K562 (cell line): ENCODE measurements at regions not wholly inside any gene's neighbourhood (a gene's known extent, or its start where the extent isn't known, plus 50 kb on each side); places are given as distances from the start of the nearest gene placed in this dataset.
"Not testable (repeated sequence)": the region's sequence is repeated elsewhere in the genome, so short reads cannot be mapped to it uniquely, and the experiment has no call there.

Experiments
- ATAC-seq: fragments of 200-7000 bp; cut with Tn5 transposase; 3 replicates; pipeline ENCODE4 v1.9.1; 2020; ENCODE audit warnings: moderate library complexity
- BruUV-seq: library from RNA; stranded (reverse); fragments of 400-500 nt; replicated peaks from 2 replicates; lab custom pipeline; 2021; lab: Mats Ljungman, UMichigan
- CTCF ChIA-PET: fragments of 300-600 bp; formaldehyde crosslinking; extraction: SDS; loops from one replicate; lab custom pipeline; 2021; ENCODE audit warnings: low intra/inter-chr PET ratio; lab: Yijun Ruan, JAX
- POLR2A ChIA-PET: fragments of 300-600, 350-650 bp; sonication (Branson Sonifier 250); formaldehyde crosslinking; extraction: SDS; loops from one replicate; lab custom pipeline; 2021; ENCODE audit warnings: antibody characterized with exemption, inconsistent platforms; lab: Yijun Ruan, JAX
- DNase-seq, 4 experiments: peaks; one replicate each; pipeline versions ENCODE4 v3.0.0 to v3.0.0-alpha.2; 2011 to 2018; ENCODE audit warnings: low spot score in 3 of 4, mixed read lengths in 3 of 4; ENCODE audit errors: extremely low read depth in 1 of 4
- FAIRE-seq: peaks from 2 replicates; lab custom pipeline; 2011; peaks lifted over from hg19 to GRCh38; lab: Jason Lieb, UNC
- H2AFZ ChIP-seq: 2 replicates; pipeline ENCODE4 v1.6.0; 2011; ENCODE audit warnings: low read depth, low read length, control low read depth, inconsistent platforms
- H3K27ac ChIP-seq: fragments of 200-600 bp; 3 replicates; pipeline ENCODE4 v1.8.0; 2011; ENCODE audit warnings: low read depth, mild to moderate bottlenecking, control low read depth, inconsistent platforms, low read length, moderate library complexity, mixed read lengths; ENCODE audit errors: extremely low read depth
- H3K27me3 ChIP-seq, 2 experiments: fragments of 300-600 bp in 1 of 2; 2 replicates in 1 of 2; 3 replicates in 1 of 2; pipeline versions ENCODE4 v1.6.0 to v1.8.0; 2011; ENCODE audit warnings: inconsistent platforms in 2 of 2, low read length in 2 of 2, mild to moderate bottlenecking in 1 of 2, mixed read lengths in 1 of 2, moderate library complexity in 1 of 2; ENCODE audit not compliant: control insufficient read depth in 2 of 2, insufficient read depth in 2 of 2
- H3K36me3 ChIP-seq: fragments of 300-600 bp; 3 replicates; pipeline ENCODE4 v1.8.0; 2011; ENCODE audit warnings: mild to moderate bottlenecking, low read length, inconsistent platforms; ENCODE audit not compliant: control insufficient read depth, insufficient read depth
- H3K4me1 ChIP-seq, 2 experiments: fragments of 200-600 bp in 1 of 2; replicated peaks in 1 of 2; 2 replicates in 1 of 2; 3 replicates in 1 of 2; pipeline versions ENCODE4 v1.5.1 to v1.8.0; 2011; ENCODE audit warnings: inconsistent platforms in 2 of 2, low read length in 2 of 2, mild to moderate bottlenecking in 1 of 2, mixed read lengths in 1 of 2, moderate library complexity in 1 of 2; ENCODE audit not compliant: control insufficient read depth in 2 of 2, insufficient read depth in 2 of 2
- H3K4me2 ChIP-seq: 2 replicates; pipeline ENCODE4 v1.6.1; 2011; ENCODE audit warnings: low read length, control low read depth, inconsistent platforms, mixed read lengths; ENCODE audit not compliant: insufficient read depth
- H3K4me3 ChIP-seq: fragments of 200-600 bp; sonication (generic), shearing (Covaris generic); 2 replicates; pipeline ENCODE4 v1.5.1; 2016; ENCODE audit warnings: control low read depth, inconsistent platforms
- H3K79me2 ChIP-seq: fragments of 200-600 bp; 3 replicates; pipeline ENCODE4 v1.8.0; 2011; ENCODE audit warnings: low read length, inconsistent platforms; ENCODE audit not compliant: control insufficient read depth, insufficient read depth
- H3K9ac ChIP-seq, 2 experiments: 2 replicates each; pipeline versions ENCODE4 v1.6.0 to v1.6.1; 2011; ENCODE audit warnings: low read depth in 2 of 2, low read length in 2 of 2, control low read depth in 1 of 2, inconsistent platforms in 1 of 2, mild to moderate bottlenecking in 1 of 2, mixed read lengths in 1 of 2; ENCODE audit not compliant: insufficient read depth in 1 of 2
- H3K9me1 ChIP-seq: one replicate; pipeline ENCODE4 v1.6.0; 2011; ENCODE audit warnings: inconsistent platforms, mild to moderate bottlenecking, low read length, moderate library complexity; ENCODE audit not compliant: control insufficient read depth, insufficient read depth
- H3K9me3 ChIP-seq: replicated peaks from 2 replicates; pipeline ENCODE4 v1.5.1; 2011; ENCODE audit warnings: low read depth, low read length, inconsistent platforms; ENCODE audit not compliant: control insufficient read depth, insufficient read depth
- H4K20me1 ChIP-seq: replicated peaks from 2 replicates; pipeline ENCODE4 v1.6.1; 2011; ENCODE audit warnings: low read length, inconsistent platforms, mixed read lengths; ENCODE audit not compliant: control insufficient read depth, insufficient read depth
- NFRKB ChIP-seq: fragments of 450-650 bp; IDR thresholded peaks from 2 replicates; pipeline ENCODE4 v1.6.1; 2016; ENCODE audit warnings: low read depth
- TEAD1 ChIP-seq, 2 experiments: fragments of 450-650 bp in 1 of 2; sonication (generic) in 1 of 2; formaldehyde crosslinking; IDR thresholded peaks; 2 replicates each; pipeline versions ENCODE4 v1.4.0 to v1.8.0; 2020 to 2022; ENCODE audit warnings: mild to moderate bottlenecking in 2 of 2, missing genetic modification reagents in 1 of 2
- THRA ChIP-seq: fragments of 450-650 bp; IDR thresholded peaks from 2 replicates; pipeline ENCODE4 v1.6.1; 2017; ENCODE audit warnings: mild to moderate bottlenecking, moderate library complexity
- ZNF586 ChIP-seq: fragments of 450-650 bp; formaldehyde crosslinking; conservative IDR thresholded peaks from 2 replicates; pipeline ENCODE4 v1.4.0; 2020; ENCODE audit warnings: mild to moderate bottlenecking, moderate library complexity
- WGBS: fragments of 100-300 bp; shearing (Covaris generic); methylation state at CpG from one replicate; pipeline ENCODE4 v1.1.6; 2016; ENCODE audit warnings: low coverage, mixed read lengths; ENCODE audit not compliant: insufficient coverage; ENCODE audit errors: missing lambda C conversion rate; 5-methylcytosine and 5-hydroxymethylcytosine counted together
- in situ Hi-C: fragments of 300-500 bp; cut with MboI; formaldehyde crosslinking; loops from 4 replicates; pipeline ENCODE4 v1.15.0; 2018; ENCODE audit warnings: inconsistent platforms, mixed read lengths
- intact Hi-C: fragments of 100-400 bp; cut with micrococcal nuclease; formaldehyde crosslinking; loops from 2 replicates; pipeline ENCODE4 v1.14.2; 2022
- TF ChIP-seq, protein P1 (sequence below), 2 experiments: IDR thresholded peaks; 2 replicates each; pipeline ENCODE4 v1.6.1; 2011; ENCODE audit warnings: borderline replicate concordance in 1 of 2, control low read depth in 1 of 2, low read depth in 1 of 2, low read length in 1 of 2, mild to moderate bottlenecking in 1 of 2, mixed read lengths in 1 of 2, moderate library complexity in 1 of 2; ENCODE audit not compliant: insufficient read depth in 1 of 2, insufficient read length in 1 of 2, poor library complexity in 1 of 2, severe bottlenecking in 1 of 2; ENCODE audit errors: extremely low read depth in 1 of 2
- TF ChIP-seq, protein P2 (sequence below): sonication (generic); formaldehyde crosslinking; IDR thresholded peaks from 2 replicates; pipeline ENCODE4 v1.8.1; 2023; ENCODE audit warnings: mild to moderate bottlenecking, missing genetic modification reagents
- TF ChIP-seq, protein P3 (sequence below): fragments of 250-450 bp; sonication (Bioruptor Pico); IDR thresholded peaks from 2 replicates; pipeline ENCODE4 v1.4.0; 2020; ENCODE audit warnings: mild to moderate bottlenecking

DNA sequence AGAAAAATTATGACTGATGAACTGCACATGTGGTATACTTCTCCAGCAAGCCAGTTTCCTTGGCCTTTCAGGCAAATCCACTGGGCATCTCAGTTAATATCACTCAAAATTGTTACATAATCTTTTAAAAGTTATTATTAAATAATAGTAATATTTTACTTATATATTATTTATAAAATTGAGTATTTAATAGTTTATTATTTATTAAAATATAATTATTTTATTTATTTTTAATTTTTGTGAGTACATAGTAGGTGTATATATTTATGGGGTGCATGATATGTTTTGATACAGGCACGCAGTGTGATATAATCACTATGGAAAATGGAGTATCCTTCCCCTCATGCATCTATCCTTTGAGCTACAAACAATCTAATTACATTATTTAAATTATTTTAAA, 384.1 kb upstream of the LRFN5 start (continued):
- TF ChIP-seq, protein P1, sequence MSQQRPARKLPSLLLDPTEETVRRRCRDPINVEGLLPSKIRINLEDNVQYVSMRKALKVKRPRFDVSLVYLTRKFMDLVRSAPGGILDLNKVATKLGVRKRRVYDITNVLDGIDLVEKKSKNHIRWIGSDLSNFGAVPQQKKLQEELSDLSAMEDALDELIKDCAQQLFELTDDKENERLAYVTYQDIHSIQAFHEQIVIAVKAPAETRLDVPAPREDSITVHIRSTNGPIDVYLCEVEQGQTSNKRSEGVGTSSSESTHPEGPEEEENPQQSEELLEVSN (IDR thresholded peaks at IDR 0.05; ENCODE audit: borderline replicate concordance in 1 of 2, extremely low read depth in 1 of 2, insufficient read depth in 1 of 2, insufficient read length in 1 of 2, low read depth in 1 of 2, low read length in 1 of 2, poor library complexity in 1 of 2, severe bottlenecking in 1 of 2): no peak
- no peak for TF ChIP-seq NFRKB
- TF ChIP-seq, protein P2, sequence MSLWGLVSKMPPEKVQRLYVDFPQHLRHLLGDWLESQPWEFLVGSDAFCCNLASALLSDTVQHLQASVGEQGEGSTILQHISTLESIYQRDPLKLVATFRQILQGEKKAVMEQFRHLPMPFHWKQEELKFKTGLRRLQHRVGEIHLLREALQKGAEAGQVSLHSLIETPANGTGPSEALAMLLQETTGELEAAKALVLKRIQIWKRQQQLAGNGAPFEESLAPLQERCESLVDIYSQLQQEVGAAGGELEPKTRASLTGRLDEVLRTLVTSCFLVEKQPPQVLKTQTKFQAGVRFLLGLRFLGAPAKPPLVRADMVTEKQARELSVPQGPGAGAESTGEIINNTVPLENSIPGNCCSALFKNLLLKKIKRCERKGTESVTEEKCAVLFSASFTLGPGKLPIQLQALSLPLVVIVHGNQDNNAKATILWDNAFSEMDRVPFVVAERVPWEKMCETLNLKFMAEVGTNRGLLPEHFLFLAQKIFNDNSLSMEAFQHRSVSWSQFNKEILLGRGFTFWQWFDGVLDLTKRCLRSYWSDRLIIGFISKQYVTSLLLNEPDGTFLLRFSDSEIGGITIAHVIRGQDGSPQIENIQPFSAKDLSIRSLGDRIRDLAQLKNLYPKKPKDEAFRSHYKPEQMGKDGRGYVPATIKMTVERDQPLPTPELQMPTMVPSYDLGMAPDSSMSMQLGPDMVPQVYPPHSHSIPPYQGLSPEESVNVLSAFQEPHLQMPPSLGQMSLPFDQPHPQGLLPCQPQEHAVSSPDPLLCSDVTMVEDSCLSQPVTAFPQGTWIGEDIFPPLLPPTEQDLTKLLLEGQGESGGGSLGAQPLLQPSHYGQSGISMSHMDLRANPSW (CRISPR knock-in tag): no peak
- no peak for TF ChIP-seq TEAD1 (CRISPR knock-in tag; IDR thresholded peaks at IDR 0.05)
- TF ChIP-seq THRA: no peak
- TF ChIP-seq, protein P3, sequence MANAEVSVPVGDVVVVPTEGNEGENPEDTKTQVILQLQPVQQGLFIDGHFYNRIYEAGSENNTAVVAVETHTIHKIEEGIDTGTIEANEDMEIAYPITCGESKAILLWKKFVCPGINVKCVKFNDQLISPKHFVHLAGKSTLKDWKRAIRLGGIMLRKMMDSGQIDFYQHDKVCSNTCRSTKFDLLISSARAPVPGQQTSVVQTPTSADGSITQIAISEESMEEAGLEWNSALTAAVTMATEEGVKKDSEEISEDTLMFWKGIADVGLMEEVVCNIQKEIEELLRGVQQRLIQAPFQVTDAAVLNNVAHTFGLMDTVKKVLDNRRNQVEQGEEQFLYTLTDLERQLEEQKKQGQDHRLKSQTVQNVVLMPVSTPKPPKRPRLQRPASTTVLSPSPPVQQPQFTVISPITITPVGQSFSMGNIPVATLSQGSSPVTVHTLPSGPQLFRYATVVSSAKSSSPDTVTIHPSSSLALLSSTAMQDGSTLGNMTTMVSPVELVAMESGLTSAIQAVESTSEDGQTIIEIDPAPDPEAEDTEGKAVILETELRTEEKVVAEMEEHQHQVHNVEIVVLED: no peak
- TF ChIP-seq ZNF586 (CRISPR knock-in tag): no peak

DNA sequence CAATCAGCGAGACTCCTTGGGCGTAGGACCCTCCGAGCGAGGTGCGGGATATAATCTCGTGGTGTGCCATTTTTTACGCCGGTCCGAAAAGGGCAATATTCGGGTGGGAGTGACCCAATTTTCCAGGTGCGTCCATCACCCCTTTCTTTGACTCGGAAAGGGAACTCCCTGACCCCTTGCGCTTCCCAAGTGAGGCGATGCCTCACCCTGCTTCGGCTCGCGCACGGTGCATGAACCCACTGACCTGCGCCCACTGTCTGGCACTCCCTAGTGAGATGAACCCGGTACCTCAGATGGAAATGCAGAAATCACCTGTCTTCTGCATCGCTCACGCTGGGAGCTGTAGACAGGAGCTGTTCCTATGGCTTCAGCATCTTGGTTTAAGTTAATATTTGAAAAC, 391.7 kb upstream of the LRFN5 start:
- H3K9ac ChIP-seq, H3K4me1 ChIP-seq, in situ Hi-C loops, H4K20me1 ChIP-seq, H2AFZ ChIP-seq, H3K9me1 ChIP-seq, H3K27ac ChIP-seq, H3K4me3 ChIP-seq, DNase-seq, H3K27me3 ChIP-seq, H3K36me3 ChIP-seq, H3K79me2 ChIP-seq, ATAC-seq, BruUV-seq, H3K4me2 ChIP-seq, POLR2A ChIA-PET, FAIRE-seq, intact Hi-C loops, H3K9me3 ChIP-seq, CTCF ChIA-PET: not testable (repeated sequence)
- WGBS: under 1% methylated on average over 17 of the region's 22 CpGs
